DOHH2 (cell line): ENCODE measurements at regions not wholly inside any gene's neighbourhood (a gene's known extent, or its start where the extent isn't known, plus 50 kb on each side); places are given as distances from the start of the nearest gene placed in this dataset.

Source experiments
- H3F3A ChIP-seq: fragments of 200-600 bp; sonication (generic), shearing (Covaris generic); 2 replicates; pipeline ENCODE4 v1.6.0; 2016; ENCODE audit warnings: antibody characterized with exemption, mild to moderate bottlenecking; ENCODE audit not compliant: control insufficient read depth, insufficient read depth
- H3K27ac ChIP-seq: fragments of 200-600 bp; sonication (generic); 2 replicates; pipeline ENCODE4 v1.5.1; 2014; ENCODE audit warnings: low read depth, mild to moderate bottlenecking, low read length, moderate library complexity
- H3K27me3 ChIP-seq: fragments of 200-600 bp; sonication (generic); 2 replicates; pipeline ENCODE4 v1.6.1; 2014; ENCODE audit warnings: mild to moderate bottlenecking, low read length, mixed read lengths; ENCODE audit not compliant: control insufficient read depth
- H3K36me3 ChIP-seq: fragments of 200-600 bp; sonication (generic); 2 replicates; pipeline ENCODE4 v1.6.1; 2014; ENCODE audit warnings: mild to moderate bottlenecking, low read length, moderate library complexity, mixed read lengths; ENCODE audit not compliant: control insufficient read depth
- H3K4me1 ChIP-seq: fragments of 200-600 bp; sonication (generic); 2 replicates; pipeline ENCODE4 v1.6.1; 2014; ENCODE audit warnings: mild to moderate bottlenecking, low read length, mixed read lengths; ENCODE audit not compliant: control insufficient read depth
- H3K4me2 ChIP-seq: fragments of 200-600 bp; sonication (generic); 2 replicates; pipeline ENCODE4 v1.6.0; 2014; ENCODE audit warnings: mild to moderate bottlenecking, low read length, moderate library complexity
- H3K4me3 ChIP-seq: fragments of 200-600 bp; sonication (generic); 2 replicates; pipeline ENCODE4 v1.5.1; 2014; ENCODE audit warnings: mild to moderate bottlenecking, low read length, mixed read lengths
- H3K79me2 ChIP-seq: fragments of 200-600 bp; sonication (generic); 2 replicates; pipeline ENCODE4 v1.6.1; 2014; ENCODE audit warnings: mild to moderate bottlenecking, low read length, mixed read lengths; ENCODE audit not compliant: control insufficient read depth
- H3K9me2 ChIP-seq: fragments of 200-600 bp; sonication (generic); replicated peaks from 2 replicates; pipeline ENCODE4 v1.6.1; 2014; ENCODE audit warnings: mild to moderate bottlenecking, low read length, mixed read lengths; ENCODE audit not compliant: control insufficient read depth
- H3K9me3 ChIP-seq: fragments of 200-600 bp; sonication (generic); 2 replicates; pipeline ENCODE4 v1.6.1; 2014; ENCODE audit warnings: antibody characterized with exemption, low read length, mixed read lengths; ENCODE audit not compliant: control insufficient read depth, insufficient read depth
- H4K20me1 ChIP-seq: fragments of 200-600 bp; sonication (generic); 2 replicates; pipeline ENCODE4 v1.6.0; 2014; ENCODE audit warnings: low read depth, mild to moderate bottlenecking, antibody characterized with exemption, low read length, moderate library complexity; ENCODE audit not compliant: control insufficient read depth, insufficient read depth
- EZH2phosphoT487 ChIP-seq: fragments of 200-600 bp; sonication (generic); IDR thresholded peaks from 2 replicates; pipeline ENCODE4 v1.6.1; 2017; ENCODE audit warnings: borderline replicate concordance, mild to moderate bottlenecking, antibody characterized with exemption, low read length, moderate library complexity, mixed read lengths
- TF ChIP-seq, protein P1 (sequence below): fragments of 200-600 bp; sonication (generic); IDR thresholded peaks from one replicate; pipeline ENCODE4 v1.5.1; 2014; ENCODE audit warnings: antibody characterized with exemption, mild to moderate bottlenecking, low read depth, low read length; ENCODE audit not compliant: poor library complexity, severe bottlenecking

DNA sequence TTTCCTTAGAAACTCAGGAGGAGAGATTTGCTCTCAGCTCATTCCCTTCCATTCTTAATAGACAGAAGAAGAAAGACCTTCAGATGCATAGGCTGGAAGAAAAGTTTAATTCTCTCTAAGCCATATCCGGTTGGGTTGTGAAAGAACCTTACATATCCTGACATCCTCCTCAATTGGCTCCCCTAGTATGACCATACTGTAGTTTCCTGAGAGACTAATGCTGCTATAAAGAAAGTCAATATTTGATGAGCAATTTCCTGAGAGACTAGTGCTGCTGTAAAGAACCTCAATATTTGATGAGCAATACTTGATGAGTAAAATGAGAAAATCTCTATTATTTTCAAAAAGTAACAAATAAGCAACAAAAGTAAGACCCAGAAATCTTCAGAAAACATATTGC, 888.5 kb upstream of the SORCS1 start:
- no peaks in the 10 kb centered on the region for H4K20me1 ChIP-seq
- TF ChIP-seq EZH2phosphoT487: no peak
- TF ChIP-seq, protein P1, sequence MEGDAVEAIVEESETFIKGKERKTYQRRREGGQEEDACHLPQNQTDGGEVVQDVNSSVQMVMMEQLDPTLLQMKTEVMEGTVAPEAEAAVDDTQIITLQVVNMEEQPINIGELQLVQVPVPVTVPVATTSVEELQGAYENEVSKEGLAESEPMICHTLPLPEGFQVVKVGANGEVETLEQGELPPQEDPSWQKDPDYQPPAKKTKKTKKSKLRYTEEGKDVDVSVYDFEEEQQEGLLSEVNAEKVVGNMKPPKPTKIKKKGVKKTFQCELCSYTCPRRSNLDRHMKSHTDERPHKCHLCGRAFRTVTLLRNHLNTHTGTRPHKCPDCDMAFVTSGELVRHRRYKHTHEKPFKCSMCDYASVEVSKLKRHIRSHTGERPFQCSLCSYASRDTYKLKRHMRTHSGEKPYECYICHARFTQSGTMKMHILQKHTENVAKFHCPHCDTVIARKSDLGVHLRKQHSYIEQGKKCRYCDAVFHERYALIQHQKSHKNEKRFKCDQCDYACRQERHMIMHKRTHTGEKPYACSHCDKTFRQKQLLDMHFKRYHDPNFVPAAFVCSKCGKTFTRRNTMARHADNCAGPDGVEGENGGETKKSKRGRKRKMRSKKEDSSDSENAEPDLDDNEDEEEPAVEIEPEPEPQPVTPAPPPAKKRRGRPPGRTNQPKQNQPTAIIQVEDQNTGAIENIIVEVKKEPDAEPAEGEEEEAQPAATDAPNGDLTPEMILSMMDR: no peak
- no peaks in the 10 kb centered on the region for H3F3A ChIP-seq
- H3K79me2 ChIP-seq: no peaks in the 10 kb centered on the region
- no peaks in the 10 kb centered on the region for H3K27me3 ChIP-seq
- no peaks in the 10 kb centered on the region for H3K9me2 ChIP-seq
- no peaks in the 10 kb centered on the region for H3K36me3 ChIP-seq
- H3K9me3 ChIP-seq: no peaks in the 10 kb centered on the region
- no peaks in the 10 kb centered on the region for H3K4me1 ChIP-seq
- no peak overlapping the region for H3K4me2 ChIP-seq
- H3K27ac ChIP-seq: no peak overlapping the region
- H3K4me3 ChIP-seq: no peak overlapping the region

DNA sequence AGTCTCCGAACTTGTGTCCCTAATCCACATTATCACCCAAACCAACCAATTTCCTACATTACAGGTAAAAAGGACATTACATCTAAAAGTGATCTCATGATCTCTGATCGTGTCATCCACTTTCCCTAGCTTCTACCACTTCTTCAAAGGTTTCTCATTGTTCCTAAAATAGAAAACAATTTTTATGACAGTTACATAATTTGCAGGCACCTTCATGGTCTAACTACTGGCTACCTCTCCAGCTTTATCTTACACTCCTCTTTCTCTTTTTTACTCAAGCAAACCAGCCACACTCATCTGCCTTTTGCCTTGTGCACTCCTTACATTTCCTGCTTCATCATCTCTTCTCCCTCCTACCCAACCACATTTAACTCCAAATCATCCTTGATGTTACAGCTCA, 886.7 kb upstream of the SORCS1 start:
- Histone ChIP-seq H3K4me1 (no peaks in the 10 kb centered on the region), H3K4me2 (no peak overlapping the region), H3F3A (no peaks in the 10 kb centered on the region), H3K27ac (no peak overlapping the region), H3K9me2 (no peaks in the 10 kb centered on the region), H3K4me3 (no peak overlapping the region), H3K36me3 (no peaks in the 10 kb centered on the region), H3K27me3 (no peaks in the 10 kb centered on the region), H4K20me1 (no peaks in the 10 kb centered on the region), H3K9me3 (no peaks in the 10 kb centered on the region), H3K79me2 (no peaks in the 10 kb centered on the region)
- TF ChIP-seq EZH2phosphoT487: no peak
- TF ChIP-seq, protein P1: no peak

DNA sequence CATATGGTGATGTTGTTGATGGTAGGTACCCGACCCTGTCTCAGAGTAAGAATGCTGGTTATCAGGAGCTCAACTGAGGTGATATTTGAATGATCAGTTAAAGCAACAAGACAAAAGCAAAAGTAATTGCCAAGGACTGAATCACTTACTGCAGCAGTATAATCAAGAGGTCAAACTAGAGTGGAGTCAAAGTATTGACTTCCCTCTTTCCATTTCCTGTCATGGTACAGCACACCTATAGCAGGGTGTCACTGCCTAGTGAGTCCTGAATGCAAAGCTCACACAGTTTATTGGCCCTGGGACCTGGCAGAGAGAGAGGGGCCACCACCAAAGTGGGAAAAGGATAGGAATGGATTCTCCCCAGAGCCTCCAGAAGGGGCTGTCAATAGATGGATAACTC, 886.1 kb upstream of the SORCS1 start:
- Histone ChIP-seq H4K20me1 (no peaks in the 10 kb centered on the region), H3K9me2 (no peaks in the 10 kb centered on the region), H3K27ac (no peak overlapping the region), H3K79me2 (no peaks in the 10 kb centered on the region), H3K4me2 (no peak overlapping the region), H3K4me1 (no peaks in the 10 kb centered on the region), H3K36me3 (no peaks in the 10 kb centered on the region), H3K27me3 (no peaks in the 10 kb centered on the region), H3K4me3 (no peak overlapping the region), H3K9me3 (no peaks in the 10 kb centered on the region), H3F3A (no peaks in the 10 kb centered on the region)
- no peak for TF ChIP-seq EZH2phosphoT487
- TF ChIP-seq, protein P1: no peak

DNA sequence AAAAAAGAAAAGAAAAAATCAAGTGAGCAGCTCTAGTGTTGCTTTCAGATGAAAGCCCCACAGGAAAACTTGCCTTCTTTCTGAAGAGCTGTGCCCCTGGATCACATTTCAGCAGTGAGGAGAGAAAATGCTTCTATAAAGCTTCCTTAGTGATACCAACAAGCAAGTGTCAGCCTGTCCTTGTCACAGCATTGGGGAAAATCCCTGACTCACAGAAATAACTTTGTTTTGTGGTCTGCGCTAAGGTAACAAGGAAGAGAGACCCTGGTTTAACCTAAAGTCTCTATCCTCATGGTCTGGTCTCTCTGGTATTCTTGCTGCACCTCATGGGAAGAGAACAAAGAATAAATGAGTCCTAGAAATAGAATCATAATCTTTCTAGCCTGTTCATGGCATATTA, 885.2 kb upstream of the SORCS1 start:
- H4K20me1 ChIP-seq: no peaks in the 10 kb centered on the region
- no peaks in the 10 kb centered on the region for H3K4me1 ChIP-seq
- no peak overlapping the region for H3K4me2 ChIP-seq
- no peaks in the 10 kb centered on the region for H3K27me3 ChIP-seq
- H3K27ac ChIP-seq: no peak overlapping the region
- TF ChIP-seq, protein P1: no peak
- no peak for TF ChIP-seq EZH2phosphoT487
- H3K9me3 ChIP-seq: no peaks in the 10 kb centered on the region
- no peak overlapping the region for H3K4me3 ChIP-seq
- H3K9me2 ChIP-seq: no peaks in the 10 kb centered on the region
- no peaks in the 10 kb centered on the region for H3K36me3 ChIP-seq
- H3F3A ChIP-seq: no peaks in the 10 kb centered on the region
- no peaks in the 10 kb centered on the region for H3K79me2 ChIP-seq
